Astrocyte (in vitro differentiated cells and primary cell): ENCODE measurements at regions not wholly inside any gene's neighbourhood (a gene's known extent, or its start where the extent isn't known, plus 50 kb on each side); places are given as distances from the start of the nearest gene placed in this dataset.

Experiments used
- EZH2 ChIP-seq: IDR thresholded peaks from 2 replicates; pipeline ENCODE4 v1.6.1; 2012; ENCODE audit warnings: mild to moderate bottlenecking, low read length, inconsistent platforms; ENCODE audit not compliant: insufficient read depth
- TF ChIP-seq, protein P1 (sequence below): IDR thresholded peaks from 2 replicates; pipeline ENCODE4 v1.5.1; 2011; ENCODE audit warnings: low read depth, mild to moderate bottlenecking, inconsistent platforms, low read length, moderate library complexity; ENCODE audit not compliant: insufficient read depth

DNA sequence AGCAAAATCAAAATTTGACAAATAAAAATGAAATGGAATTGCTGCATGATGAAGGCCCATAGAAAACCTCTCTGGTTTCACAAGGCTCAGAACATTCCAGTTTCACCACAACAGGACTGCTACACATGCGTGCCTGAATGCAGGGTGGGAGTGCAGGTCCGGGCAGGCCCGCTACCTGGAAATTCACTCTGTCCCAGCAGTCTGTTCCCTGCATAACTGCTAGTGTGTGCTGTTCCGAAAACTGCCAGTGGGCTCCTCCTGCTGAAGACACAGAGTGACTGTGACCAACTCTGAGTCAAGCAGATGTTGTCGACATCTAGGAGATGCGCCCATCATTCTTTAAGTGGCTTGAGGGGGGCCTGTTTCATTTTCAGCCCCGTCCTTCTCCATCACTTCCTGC lies 284.8 kb upstream of the MAF start:
- TF ChIP-seq, protein P1, sequence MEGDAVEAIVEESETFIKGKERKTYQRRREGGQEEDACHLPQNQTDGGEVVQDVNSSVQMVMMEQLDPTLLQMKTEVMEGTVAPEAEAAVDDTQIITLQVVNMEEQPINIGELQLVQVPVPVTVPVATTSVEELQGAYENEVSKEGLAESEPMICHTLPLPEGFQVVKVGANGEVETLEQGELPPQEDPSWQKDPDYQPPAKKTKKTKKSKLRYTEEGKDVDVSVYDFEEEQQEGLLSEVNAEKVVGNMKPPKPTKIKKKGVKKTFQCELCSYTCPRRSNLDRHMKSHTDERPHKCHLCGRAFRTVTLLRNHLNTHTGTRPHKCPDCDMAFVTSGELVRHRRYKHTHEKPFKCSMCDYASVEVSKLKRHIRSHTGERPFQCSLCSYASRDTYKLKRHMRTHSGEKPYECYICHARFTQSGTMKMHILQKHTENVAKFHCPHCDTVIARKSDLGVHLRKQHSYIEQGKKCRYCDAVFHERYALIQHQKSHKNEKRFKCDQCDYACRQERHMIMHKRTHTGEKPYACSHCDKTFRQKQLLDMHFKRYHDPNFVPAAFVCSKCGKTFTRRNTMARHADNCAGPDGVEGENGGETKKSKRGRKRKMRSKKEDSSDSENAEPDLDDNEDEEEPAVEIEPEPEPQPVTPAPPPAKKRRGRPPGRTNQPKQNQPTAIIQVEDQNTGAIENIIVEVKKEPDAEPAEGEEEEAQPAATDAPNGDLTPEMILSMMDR, result no peak
- no peak for TF ChIP-seq EZH2
